ENCODE measurements at regions not wholly inside any gene's neighbourhood (a gene's known extent, or its start where the extent isn't known, plus 50 kb on each side); places are given as distances from the start of the nearest gene placed in this dataset.
"Not testable (repeated sequence)": the region's sequence is repeated elsewhere in the genome, so short reads cannot be mapped to it uniquely, and the experiment has no call there.

DNA sequence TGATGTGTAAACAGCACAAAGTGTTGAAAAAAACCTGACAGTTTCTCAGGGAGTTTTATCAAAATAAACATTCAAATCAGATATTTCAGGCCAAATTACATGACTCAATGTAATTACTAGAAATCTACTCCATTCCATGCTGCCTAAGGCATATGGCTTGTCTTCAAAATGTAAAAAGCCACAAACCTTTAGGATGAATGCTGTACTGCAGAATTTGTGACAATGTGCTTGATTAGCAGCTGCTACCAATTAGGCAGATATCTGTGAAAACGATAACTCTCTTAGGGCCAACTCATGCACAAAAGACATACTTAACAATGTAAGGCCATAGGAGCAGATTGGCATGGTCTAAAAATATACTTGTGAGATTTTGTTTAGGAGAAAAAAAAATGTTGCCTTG is 267.0 kb downstream of the DACT1 start:
- no peak overlapping the region for H3K4me3 Mint-ChIP-seq
- peaks cover 15% of the 10 kb centered on the region for H3K27me3 Mint-ChIP-seq
- no peaks in the 10 kb centered on the region for H3K4me1 Mint-ChIP-seq (ENCODE audit: low read depth)
- H3K9me3 Mint-ChIP-seq: no peaks in the 10 kb centered on the region
- no peak overlapping the region for H3K27ac Mint-ChIP-seq
- no peaks in the 10 kb centered on the region for H3K36me3 Mint-ChIP-seq (ENCODE audit: low read depth)
- no peak for DNase-seq

DNA sequence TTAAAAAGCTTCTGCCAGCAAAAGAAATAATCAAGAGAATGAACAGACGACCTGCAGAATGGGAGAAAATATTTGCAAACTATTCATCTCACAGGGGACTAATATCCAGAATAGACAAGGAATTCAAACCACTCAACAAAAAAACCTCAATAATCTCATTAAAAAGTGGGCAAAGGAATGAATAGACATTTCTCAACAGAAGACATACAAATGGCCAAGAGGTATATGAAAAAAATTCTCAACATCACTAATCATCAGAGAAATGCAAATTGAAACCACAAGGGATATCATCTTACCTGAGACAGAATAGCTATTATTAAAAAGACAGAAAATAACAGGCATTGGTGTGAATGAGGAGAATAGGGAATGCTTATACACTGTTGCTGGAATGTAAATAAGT is 270.0 kb downstream of the DACT1 start:
- peaks cover 10% of the 10 kb centered on the region for H3K27me3 Mint-ChIP-seq
- no peak overlapping the region for H3K27ac Mint-ChIP-seq
- no peaks in the 10 kb centered on the region for H3K36me3 Mint-ChIP-seq (ENCODE audit: low read depth)
- H3K9me3 Mint-ChIP-seq: no peaks in the 10 kb centered on the region
- no peaks in the 10 kb centered on the region for H3K4me1 Mint-ChIP-seq (ENCODE audit: low read depth)
- no peak for DNase-seq
- no peak overlapping the region for H3K4me3 Mint-ChIP-seq

DNA sequence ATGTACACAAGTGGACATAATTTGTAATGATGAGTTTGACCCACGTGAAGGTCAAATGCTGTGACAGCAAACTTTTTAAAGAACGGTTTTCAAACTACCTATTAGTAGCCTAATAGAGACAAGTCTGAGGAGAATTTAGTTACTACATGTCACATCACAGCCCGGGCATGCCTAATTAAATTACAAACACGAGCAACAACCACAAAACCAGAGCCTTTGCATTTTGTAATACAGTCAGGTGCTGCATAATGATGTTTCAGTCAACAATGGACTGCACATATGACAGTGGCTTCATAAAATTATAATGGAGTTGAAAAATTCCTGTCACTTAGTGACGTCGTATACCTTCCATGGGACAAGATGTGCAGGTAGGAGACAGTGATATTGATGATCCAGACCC is 274.5 kb downstream of the DACT1 start:
- H3K9me3 Mint-ChIP-seq: no peaks in the 10 kb centered on the region
- no peaks in the 10 kb centered on the region for H3K27me3 Mint-ChIP-seq
- H3K27ac Mint-ChIP-seq: no peak overlapping the region
- DNase-seq: no peak
- H3K4me3 Mint-ChIP-seq: no peak overlapping the region
- no peaks in the 10 kb centered on the region for H3K4me1 Mint-ChIP-seq (ENCODE audit: low read depth)
- H3K36me3 Mint-ChIP-seq (ENCODE audit: low read depth): no peaks in the 10 kb centered on the region

DNA sequence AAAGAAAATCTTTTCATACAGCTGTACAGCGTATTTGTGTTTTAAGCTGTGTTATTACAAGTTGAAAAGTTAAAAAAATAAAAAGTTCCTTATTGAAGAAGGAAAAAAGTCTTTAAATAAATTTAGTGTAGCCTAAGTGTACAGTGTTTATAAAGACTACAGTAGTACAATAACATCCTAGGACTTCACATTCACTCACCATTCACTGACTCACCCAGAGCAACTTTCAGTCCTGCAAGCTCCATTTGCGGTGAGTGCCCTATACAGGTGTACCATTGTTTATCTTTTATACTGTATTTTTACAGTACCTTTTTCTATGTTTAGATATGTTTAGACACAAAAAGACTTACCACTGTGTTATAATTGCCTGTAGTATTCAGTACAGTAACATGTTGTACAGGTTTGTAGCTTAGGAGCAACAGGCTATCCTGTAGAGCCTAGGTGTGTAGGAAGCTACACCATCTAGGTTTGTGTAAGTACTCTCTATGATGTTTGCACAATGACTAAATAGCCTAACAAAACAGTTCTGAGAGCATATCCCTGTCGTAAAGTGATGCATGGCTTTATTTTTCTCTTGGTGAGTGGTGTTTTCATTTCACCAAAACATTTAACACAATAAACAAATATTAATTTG is 275.2 kb downstream of the DACT1 start:
- no peaks in the 10 kb centered on the region for H3K27me3 Mint-ChIP-seq
- no peaks in the 10 kb centered on the region for H3K9me3 Mint-ChIP-seq
- no peaks in the 10 kb centered on the region for H3K36me3 Mint-ChIP-seq (ENCODE audit: low read depth)
- DNase-seq: no peak
- H3K4me3 Mint-ChIP-seq: no peak overlapping the region
- no peak overlapping the region for H3K27ac Mint-ChIP-seq
- H3K4me1 Mint-ChIP-seq (ENCODE audit: low read depth): no peaks in the 10 kb centered on the region

DNA sequence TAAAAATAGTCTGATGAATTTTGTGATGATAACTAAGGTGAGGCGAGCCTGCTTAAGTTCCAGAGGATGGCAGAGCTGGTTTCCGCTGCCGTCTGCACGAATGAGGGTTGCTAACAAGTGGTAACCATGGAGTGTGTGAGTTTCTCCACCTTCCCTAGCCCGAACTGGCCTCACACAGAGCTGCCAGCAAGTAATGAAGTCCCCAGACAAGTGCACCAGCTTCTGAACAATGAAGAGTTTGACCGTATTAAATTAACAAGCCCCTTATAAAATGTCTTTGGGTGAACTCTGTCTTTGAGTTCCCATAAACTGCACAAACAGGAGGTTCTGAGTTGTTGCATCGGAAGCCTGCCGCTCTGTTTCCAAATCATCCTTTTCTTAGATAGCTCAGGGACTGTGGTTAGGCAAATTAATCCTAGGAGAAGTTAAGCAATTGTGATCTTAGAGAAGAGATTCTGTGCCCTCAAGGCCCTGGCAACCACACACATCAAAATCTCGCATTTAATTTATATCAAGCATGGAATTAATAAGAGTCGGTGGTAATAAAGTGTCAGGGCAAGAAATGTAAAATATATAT is 274.1 kb upstream of the DAAM1 start:
- Mint-ChIP-seq H3K4me3 (no peak overlapping the region), H3K36me3 (ENCODE audit: low read depth) (no peaks in the 10 kb centered on the region), H3K9me3 (no peaks in the 10 kb centered on the region), H3K4me1 (ENCODE audit: low read depth) (no peaks in the 10 kb centered on the region), H3K27ac (no peak overlapping the region), H3K27me3 (peaks cover 8% of the 10 kb centered on the region)
- no peak for DNase-seq

DNA sequence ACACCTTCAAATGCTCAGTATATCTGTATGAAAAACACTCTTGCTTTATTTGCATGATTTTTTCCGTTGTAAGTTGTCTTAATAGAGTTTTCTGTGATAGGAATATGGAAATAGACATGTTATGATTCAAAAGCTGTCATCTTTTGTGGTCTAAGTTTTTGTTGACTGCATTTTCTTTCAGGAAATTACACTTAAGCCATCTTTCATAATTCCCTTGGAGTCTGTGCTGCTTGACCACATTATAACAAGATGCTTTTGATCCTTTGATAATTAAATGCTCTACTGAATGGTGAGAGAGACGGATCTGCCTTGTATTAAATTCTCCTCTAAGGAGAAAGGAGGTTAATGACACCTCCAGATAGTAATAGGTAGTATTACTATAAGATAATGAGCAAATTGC is 272.8 kb upstream of the DAAM1 start:
- Mint-ChIP-seq H3K36me3 (ENCODE audit: low read depth) (no peaks in the 10 kb centered on the region), H3K4me3 (no peak overlapping the region), H3K9me3 (no peaks in the 10 kb centered on the region), H3K27me3 (peaks cover 9% of the 10 kb centered on the region), H3K27ac (no peak overlapping the region), H3K4me1 (ENCODE audit: low read depth) (no peaks in the 10 kb centered on the region)
- DNase-seq: no peak

DNA sequence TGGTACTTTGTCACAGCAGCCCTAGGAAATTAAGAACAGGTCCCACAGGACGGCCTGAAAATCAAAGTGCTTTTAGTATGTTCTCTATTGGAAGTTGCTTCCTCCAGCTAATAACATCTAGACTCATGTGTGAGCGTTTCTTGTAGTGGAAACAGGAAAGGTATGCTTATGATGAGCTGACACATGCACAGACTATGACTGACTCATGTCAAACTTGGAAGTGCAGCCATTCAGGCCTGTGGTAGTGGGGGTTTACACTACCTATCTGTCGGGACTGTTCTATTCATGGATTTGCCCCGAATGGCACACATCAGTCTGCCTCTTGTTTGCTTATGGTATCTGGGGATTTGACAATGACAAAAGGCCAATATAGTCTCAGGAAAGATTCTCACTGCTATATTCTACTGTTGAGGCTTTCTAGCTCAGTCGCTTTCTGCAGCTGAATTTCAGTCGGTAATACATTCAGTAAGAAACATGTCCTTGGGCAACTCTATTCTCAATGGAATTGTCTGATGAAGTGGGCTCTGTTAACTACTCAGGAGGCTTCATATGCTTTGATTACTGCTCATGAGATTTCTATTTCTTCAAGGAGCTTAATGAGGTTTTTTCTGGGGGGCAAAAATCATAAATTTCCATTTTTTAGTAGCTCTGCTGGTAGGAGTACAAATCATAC is 270.3 kb upstream of the DAAM1 start:
- no peak overlapping the region for H3K4me3 Mint-ChIP-seq
- peaks cover 19% of the 10 kb centered on the region for H3K27me3 Mint-ChIP-seq
- no peaks in the 10 kb centered on the region for H3K9me3 Mint-ChIP-seq
- DNase-seq: no peak
- H3K36me3 Mint-ChIP-seq (ENCODE audit: low read depth): no peaks in the 10 kb centered on the region
- no peaks in the 10 kb centered on the region for H3K4me1 Mint-ChIP-seq (ENCODE audit: low read depth)
- no peak overlapping the region for H3K27ac Mint-ChIP-seq

DNA sequence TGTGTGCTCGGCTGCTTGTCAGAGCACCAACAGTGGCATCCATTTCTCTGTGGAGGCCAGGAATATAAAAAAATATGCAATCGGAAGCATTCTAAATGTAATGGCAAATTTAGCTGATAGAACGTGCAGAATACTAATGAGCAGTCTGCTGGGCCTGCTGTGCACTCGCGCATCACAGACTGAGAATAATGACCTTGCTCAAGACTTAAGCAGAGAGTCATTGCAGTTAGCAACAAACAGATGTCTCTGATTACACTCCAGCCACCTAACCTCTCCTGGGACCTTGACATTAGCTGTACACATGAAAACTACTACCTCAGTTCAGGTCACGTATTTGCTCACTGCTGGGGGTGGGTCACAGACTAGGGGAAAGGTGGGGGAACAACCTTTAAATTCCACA is 269.2 kb upstream of the DAAM1 start:
- Mint-ChIP-seq H3K27me3 (peaks cover 19% of the 10 kb centered on the region), H3K4me3 (no peak overlapping the region), H3K27ac (no peak overlapping the region), H3K9me3 (no peaks in the 10 kb centered on the region), H3K4me1 (ENCODE audit: low read depth) (no peaks in the 10 kb centered on the region), H3K36me3 (ENCODE audit: low read depth) (no peaks in the 10 kb centered on the region)
- DNase-seq: no peak

DNA sequence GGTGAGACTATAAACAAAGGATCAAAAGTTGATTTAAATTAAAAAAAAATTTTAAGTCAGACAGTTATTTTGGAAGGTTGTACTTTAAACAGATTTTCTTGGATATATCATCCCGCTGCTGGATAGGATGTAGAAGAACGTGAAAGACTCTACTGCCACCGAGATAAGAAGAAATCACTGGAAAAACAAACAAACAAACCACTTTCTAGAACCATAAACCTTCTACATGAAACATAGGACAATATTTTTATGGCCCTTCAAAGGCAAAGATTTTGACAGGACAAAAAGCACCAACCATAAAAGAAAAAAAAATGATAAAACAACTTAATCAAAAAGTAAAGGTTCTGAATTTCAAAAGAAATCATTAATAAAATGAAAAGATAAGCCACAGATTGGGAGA is 268.2 kb upstream of the DAAM1 start:
- Mint-ChIP-seq H3K27ac (no peak overlapping the region), H3K9me3 (no peaks in the 10 kb centered on the region), H3K36me3 (ENCODE audit: low read depth) (no peaks in the 10 kb centered on the region), H3K27me3 (peaks cover 19% of the 10 kb centered on the region), H3K4me1 (ENCODE audit: low read depth) (no peaks in the 10 kb centered on the region), H3K4me3 (no peak overlapping the region)
- no peak for DNase-seq

DNA sequence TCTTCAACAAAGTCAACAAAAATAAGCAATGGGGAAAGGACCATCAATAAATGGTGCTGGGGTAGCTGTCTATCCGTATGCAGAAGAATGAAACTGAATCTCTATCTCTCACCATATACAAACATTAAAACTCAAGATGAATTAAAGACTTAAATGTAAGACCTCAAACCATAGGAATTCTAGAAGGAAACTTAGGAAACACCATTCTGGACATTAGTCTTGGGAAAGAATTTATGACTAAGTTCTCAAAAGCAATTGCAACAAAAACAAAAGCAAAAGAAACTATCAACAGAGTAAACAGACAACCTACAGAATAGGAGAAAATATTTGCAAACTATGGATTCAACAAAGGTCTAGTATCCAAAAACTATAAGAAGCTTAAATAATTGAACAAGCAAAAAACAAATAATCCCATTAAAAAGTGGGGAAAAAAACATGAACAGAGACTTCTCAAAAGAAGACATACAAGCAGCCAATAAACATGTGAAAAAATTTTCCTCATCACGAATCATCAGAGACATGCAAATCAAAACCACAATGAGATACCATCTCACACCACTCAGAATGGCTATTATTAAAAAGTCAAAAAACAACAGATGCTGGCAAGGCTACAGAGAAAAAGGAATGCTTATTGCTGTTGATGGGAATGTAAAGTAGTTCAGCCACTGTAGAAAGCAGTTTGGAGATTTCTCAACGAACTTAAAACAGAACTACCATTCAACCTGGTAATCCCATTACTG is 266.1 kb upstream of the DAAM1 start:
- not testable (repeated sequence) for H3K4me1 Mint-ChIP-seq (ENCODE audit: low read depth); H3K36me3 Mint-ChIP-seq (ENCODE audit: low read depth); H3K27ac Mint-ChIP-seq; H3K9me3 Mint-ChIP-seq; DNase-seq; H3K4me3 Mint-ChIP-seq
- H3K27me3 Mint-ChIP-seq: peaks cover 19% of the 10 kb centered on the region

DNA sequence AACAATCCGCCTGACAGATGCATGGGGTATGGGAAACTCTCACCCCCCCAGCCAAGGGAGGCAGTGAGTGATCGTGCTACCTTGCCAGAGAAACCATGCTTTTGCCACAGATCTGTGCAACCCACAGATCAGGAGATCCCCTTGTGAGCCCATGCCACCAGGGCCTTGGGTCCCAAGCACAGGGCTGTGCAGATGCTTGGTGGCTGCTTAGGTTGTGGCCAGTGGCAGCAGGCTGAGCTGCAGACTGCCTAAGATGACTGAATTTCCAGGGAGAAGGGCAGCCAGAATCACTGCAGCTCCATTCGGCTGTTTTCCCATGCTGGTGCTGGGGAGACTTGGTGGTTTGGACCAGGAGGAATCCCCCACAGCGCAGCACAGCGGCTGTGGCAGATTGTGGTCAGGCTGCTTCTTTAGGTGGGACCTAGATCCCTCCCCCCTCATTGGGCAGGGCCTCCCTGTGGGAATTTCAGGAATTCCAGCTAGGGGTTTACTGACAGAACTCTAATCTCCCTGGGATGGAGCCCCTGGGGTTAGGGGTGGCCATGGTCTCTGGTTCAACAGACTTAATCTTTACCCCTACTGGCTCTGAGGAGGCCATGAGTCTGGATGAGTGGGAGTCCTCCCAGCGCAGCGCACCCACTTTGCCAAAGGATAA is 264.6 kb upstream of the DAAM1 start:
- Mint-ChIP-seq H3K9me3 (no peaks in the 10 kb centered on the region), H3K4me1 (ENCODE audit: low read depth) (no peaks in the 10 kb centered on the region), H3K36me3 (ENCODE audit: low read depth) (no peaks in the 10 kb centered on the region), H3K27me3 (peaks cover 15% of the 10 kb centered on the region), H3K27ac (no peak overlapping the region), H3K4me3 (no peak overlapping the region)
- no peak for DNase-seq

DNA sequence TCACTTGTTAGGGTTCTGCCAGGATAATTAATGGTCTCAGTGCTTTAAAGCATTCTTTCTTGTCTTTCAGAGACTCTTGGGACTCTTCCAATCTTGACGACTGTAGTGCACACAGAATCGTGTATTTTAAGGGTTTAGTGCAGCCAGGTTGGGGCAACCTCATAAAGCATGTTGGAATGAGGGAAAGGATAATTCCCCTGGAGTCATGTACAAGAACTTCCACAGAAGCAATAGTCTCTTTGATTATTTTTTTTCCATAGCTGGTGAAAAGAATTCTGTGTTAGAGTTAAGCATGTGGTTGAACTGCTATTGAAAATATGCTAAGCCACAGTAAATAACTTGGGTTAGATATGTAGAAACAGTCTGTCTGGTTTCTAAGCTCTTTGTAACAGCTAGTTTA is 246.8 kb upstream of the DAAM1 start:
- Mint-ChIP-seq H3K4me3 (no peak overlapping the region), H3K4me1 (ENCODE audit: low read depth) (no peaks in the 10 kb centered on the region), H3K27me3 (peaks cover 11% of the 10 kb centered on the region), H3K27ac (no peak overlapping the region), H3K36me3 (ENCODE audit: low read depth) (no peaks in the 10 kb centered on the region), H3K9me3 (peaks cover 7% of the 10 kb centered on the region)
- DNase-seq: no peak

DNA sequence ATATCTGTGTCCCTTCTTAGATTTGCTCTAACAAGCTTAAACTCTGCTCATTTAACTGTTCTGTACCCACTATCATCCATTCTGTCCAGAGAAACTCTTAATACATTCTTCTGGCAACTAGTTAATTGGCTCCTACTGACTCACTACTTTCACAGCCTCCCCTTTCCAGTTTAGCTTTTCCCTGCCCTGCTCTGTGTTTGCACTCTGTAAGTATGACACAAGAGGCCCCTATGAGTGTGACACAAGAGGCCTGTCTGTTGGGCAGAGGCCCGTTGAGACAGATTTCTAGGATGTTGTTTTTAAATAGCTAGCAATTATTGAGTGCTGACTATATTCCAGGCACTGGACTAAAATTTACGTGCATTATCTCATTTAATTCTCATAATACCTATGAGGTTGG is 246.0 kb upstream of the DAAM1 start:
- H3K27ac Mint-ChIP-seq: no peak overlapping the region
- H3K9me3 Mint-ChIP-seq: no peaks in the 10 kb centered on the region
- no peaks in the 10 kb centered on the region for H3K4me1 Mint-ChIP-seq (ENCODE audit: low read depth)
- H3K27me3 Mint-ChIP-seq: peaks cover 11% of the 10 kb centered on the region
- no peak overlapping the region for H3K4me3 Mint-ChIP-seq
- DNase-seq: no peak
- no peaks in the 10 kb centered on the region for H3K36me3 Mint-ChIP-seq (ENCODE audit: low read depth)

DNA sequence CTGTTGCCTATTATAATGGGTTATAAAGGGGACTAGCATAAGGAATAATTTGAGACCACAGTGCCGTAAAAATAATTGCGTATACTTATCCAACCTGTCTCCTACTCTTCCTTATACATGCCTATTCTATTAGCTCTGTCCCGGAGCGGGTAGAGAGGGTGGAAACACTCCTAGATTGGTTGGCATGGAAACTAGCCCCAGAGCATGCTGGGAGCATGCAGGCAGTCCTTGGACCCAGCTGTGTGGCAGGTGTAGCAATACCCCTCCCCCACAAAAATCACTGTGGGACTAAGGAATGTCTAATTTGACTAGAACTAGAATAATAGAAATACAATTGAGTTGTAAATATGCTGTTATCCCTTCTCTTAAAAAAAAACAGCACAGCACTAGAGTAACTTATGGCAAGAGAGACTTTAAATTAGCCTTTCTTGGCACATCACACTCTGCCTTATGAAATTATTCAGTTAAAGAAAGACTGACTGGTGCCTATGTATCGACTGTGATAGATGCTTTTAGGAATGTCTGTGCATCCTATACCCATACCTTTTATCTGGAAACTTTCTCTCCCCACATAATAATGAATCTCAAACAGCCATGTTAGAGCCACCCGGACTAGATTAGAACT is 244.0 kb upstream of the DAAM1 start:
- no peak for DNase-seq
- no peaks in the 10 kb centered on the region for H3K36me3 Mint-ChIP-seq (ENCODE audit: low read depth)
- peaks cover 10% of the 10 kb centered on the region for H3K27me3 Mint-ChIP-seq
- H3K4me1 Mint-ChIP-seq (ENCODE audit: low read depth): no peaks in the 10 kb centered on the region
- H3K4me3 Mint-ChIP-seq: no peak overlapping the region
- H3K27ac Mint-ChIP-seq: no peak overlapping the region
- H3K9me3 Mint-ChIP-seq: no peaks in the 10 kb centered on the region

Measured in activated T-cell treated with anti-CD3 and anti-CD28 coated beads, Interleukin-2, amount 50 U/mL, for 24 hours (primary cell).